ENCODE measurements at regions not wholly inside any gene's neighbourhood (a gene's known extent, or its start where the extent isn't known, plus 50 kb on each side); places are given as distances from the start of the nearest gene placed in this dataset.

DNA sequence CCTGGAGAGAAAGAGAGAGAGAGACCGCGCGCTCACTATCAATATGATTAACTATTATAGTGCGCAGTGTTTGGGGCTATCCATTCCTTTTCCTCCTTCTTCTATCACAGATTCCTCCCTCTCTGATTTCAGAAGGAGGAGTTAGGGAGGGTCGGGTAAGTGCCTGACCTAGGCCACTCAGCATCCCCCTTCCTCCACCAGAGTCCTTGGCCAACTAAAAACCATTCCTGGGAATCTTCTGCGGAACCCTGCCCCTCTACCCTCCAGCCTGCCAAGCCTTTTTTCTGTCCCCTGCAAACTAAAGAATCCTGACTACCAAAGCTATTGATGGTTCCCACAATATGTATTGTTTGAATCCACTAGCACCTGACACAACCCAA is 256.2 kb upstream of the NFE2L3 start:
- no peak for DNase-seq

DNA sequence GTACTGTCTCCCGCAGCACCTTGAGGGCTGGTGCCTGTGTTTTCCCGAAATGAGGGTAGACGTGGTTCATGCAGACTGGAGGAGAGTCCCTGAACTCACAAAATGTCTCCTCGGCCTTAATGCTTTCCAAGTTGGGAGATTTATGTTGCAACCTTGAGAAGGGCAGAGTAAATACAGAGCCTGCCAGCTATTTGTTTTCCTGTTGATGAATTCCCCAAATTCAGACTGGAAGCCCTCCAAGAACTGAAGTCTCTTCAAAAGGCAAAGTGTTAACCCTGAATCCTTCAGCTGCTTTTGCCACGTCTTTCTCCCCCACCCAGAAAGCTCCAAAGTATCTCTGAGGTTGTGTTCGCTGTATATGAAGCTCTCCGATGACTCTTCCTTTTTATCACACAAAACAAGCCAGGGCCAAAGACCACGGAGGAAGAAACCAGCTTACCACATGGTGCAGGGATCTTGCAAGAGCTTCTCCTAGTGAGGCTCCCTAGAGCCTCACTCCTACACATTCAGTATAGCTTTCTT is 254.7 kb upstream of the NFE2L3 start:
- no peak for DNase-seq

DNA sequence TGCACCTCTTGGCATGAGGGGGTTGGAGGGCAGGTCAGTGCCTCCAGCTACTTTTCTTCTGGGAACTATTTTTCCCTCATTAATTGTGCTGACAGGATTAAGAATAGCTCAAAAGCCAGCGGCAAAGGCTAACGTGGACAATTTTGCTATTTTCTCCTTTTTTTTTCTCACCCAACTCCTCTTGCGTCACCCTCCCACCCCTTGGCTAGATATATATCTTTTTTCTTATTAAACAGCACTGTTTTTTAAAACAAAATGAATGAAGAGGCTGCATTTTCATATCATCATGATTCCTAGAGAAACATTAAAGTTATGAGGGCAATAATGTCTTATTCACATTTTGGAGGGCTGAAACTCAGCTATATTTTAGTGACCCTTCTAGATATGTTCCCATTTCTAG is 251.8 kb upstream of the NFE2L3 start:
- no peak for DNase-seq

DNA sequence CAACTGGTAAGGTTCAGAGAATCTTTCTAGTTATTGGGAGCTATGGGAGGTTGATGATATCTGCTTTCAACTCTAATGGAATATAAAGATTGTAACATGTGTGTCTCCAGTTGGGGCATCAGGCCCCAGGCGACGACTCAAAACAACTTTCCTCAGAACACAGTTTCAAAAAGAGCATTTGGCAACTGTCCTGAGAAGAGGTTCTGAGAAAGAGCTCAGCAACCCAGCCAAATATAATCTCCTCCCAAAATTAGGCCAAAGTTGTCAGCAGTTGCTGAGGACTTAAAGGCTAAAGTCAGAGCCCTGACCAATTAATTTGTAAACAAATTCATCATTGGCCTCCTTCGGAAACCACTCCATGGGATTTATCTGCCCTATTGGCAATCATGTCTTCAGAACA is 251.1 kb upstream of the NFE2L3 start:
- DNase-seq: no peak

- DNase-seq: no peak
Measured at GRCh38 chr7:25901658-25902057, 250.3 kb upstream of the NFE2L3 start.

DNA sequence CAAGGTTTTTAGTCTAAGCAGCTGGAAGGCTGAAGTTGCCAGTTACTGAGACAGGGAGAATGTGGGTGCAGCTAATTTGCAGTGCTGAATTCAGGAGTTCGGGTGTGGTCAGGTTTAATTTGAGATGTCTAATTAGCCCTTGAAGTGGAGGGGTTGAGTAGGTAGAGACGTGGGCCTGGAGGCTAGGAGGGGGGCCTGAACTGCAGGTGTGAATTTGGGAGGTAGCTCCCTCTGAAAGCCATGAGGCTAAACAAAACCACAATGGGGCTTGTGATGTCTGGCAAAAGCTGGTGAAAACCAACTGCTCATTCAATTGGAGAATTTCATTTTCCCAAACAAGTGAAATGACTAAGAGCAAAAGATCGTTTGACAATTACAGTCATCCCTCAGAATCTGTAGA is 246.0 kb upstream of the NFE2L3 start:
- no peak for DNase-seq

DNA sequence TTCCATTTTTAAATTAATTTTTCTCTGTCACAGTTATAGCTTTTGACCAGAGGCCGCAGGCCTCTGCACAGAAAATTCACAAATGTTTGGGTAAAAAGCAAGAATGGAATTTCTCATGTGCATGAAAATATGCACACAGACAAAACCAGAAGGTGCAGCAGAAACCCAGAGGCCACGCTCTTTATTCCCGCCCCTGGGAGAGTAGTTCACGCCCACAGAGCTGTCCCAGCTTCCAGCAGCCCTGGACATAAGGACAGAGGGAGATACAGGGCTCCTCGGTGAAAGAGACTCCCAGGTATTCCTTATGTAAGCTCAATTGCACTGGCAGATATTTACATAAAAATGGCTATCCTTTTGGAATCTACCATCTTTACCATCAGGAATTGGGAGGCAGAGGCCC is 245.2 kb upstream of the NFE2L3 start:
- DNase-seq: no peak

- DNase-seq: no peak
Measured at GRCh38 chr7:25907214-25907613, 244.8 kb upstream of the NFE2L3 start.

DNA sequence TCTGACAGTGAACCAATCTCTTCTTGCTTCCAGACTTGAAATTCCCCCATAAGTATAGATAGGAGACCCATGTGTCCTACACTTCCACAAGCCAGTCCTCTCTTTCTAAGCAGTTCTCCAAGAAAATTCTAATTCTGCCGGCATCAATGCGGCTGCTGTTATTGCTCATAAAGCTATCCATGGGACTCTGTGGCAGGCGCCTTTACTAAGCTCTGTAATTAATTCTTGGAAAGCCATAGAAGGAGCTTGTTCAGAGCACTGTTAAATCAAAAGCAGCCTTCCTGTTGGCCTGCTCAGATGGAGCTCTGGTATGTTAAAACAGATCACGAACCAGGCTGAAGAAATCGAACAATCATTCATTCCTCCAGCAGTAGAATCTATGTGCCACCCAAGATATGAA is 244.3 kb upstream of the NFE2L3 start:
- no peak for DNase-seq

- DNase-seq: no peak
Measured at GRCh38 chr7:25908154-25908949, 243.6 kb upstream of the NFE2L3 start.

DNA sequence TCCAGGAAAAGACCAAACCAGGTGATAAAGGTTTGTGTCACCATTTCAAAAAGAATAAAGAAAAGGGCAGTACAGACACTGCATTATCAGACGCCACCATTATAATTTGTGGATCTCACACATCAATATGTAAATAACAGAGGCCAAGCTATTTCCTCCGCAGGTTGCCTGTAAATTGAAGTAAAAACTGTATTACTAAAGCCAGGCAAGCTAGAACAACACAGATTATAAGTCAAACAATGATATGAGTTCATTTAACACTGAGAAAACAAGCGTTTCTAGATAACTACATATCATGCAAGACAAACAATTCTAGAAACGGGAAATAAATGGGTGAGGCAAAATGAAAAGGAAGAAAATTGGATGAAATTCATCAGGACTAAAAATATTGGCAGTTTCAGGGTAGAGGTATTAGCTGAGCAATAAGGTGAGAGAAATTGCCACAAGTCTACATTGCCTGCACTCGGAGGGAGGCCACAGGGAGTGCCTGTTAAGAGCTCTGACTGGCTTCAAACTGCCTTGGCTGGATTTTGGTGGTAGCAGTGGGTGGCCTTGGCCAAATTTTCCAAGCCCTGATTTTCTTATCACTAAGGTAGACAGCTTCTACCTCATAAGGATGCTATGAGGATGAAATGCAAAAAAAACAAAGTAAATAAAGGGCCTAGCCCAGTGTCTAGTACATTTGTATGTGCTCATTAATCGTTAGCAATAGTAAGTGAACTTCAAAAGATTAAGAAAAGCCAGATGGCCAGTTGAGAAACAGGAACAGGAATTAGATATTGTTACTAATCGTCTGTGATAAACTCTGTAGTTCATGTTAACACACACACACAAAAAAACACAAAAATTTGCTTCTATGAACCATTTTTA is 240.0 kb upstream of the NFE2L3 start:
- DNase-seq: no peak

GRCh38 chr7:25913598-25914224 is 238.3 kb upstream of the NFE2L3 start:
- no peak for DNase-seq

- DNase-seq: no peak
Measured at GRCh38 chr7:25918731-25919130, 233.3 kb upstream of the NFE2L3 start.

DNA sequence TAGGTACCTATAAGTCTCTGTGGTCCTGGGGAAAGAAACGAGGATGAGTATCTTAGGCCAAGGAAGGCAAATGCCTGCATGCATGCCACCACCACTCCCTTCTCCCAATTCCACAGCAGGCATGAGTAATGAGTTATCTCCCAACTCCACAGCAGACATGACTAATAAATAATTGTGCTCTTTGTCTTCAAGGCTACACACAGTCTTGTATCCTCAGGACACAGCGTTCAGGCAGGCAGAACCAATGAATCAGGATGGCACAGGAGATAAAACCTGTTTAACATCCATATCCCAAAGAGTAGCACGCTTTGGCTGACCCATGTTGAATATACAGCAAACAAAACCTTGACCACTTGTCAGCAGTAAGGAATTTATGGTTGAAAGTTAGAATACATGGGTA is 229.7 kb upstream of the NFE2L3 start:
- no peak for DNase-seq

DNA sequence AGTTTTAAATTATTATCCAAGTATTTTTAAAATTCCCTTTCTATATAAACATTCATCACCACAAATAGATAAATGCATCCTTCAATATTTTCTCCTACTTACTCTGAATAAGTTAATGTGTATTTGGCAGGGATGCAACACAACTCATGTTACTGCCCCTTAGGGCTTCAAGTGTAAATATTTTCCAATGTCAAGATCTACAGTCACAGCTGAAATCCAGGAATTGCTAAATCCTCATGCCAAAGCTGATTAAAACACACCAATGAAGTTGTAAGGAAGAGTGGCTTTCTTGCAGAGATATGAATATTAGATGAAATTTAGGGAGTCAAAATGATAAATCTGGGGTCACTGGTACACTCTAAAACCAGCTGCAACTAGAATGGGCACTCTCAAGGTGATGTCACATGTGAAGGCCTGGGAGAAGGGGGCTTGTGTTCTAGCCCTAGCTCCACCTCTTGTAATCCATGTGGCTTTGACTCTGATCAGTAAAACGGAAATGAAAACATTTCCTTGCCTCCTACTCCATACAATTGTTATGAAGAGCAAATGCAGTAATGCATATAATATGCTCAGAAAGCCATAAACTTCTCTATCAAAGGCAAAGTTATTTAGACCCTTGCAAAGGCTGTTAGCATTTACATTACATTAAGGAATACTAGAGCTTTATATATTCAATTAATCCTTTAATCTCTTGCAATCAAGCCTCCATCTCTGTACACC is 228.1 kb upstream of the NFE2L3 start:
- DNase-seq: no peak

GRCh38 chr7:25926009-25926408 is 226.0 kb upstream of the NFE2L3 start:
- no peak for DNase-seq

GRCh38 chr7:25926451-25926850 is 225.5 kb upstream of the NFE2L3 start:
- DNase-seq: no peak

GRCh38 chr7:25926891-25927625 is 224.9 kb upstream of the NFE2L3 start:
- DNase-seq: no peak

DNA sequence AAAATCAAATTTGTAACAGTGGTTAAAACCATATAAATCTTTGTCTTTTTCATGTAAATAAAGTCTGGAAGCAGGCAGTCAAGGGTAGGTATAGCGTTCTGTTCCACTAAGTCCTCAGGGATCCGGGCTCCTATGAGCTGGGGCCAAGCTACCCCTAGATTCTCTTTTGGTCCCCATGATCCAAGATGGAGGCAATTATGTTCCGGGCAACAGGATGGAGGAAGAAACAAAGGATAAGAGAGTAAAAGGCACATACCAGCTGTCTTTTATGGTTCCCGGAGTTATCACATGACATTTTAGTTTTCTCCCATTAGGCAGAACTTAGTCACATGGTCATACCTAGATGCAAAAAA is 224.4 kb upstream of the NFE2L3 start:
- no peak for DNase-seq

DNA sequence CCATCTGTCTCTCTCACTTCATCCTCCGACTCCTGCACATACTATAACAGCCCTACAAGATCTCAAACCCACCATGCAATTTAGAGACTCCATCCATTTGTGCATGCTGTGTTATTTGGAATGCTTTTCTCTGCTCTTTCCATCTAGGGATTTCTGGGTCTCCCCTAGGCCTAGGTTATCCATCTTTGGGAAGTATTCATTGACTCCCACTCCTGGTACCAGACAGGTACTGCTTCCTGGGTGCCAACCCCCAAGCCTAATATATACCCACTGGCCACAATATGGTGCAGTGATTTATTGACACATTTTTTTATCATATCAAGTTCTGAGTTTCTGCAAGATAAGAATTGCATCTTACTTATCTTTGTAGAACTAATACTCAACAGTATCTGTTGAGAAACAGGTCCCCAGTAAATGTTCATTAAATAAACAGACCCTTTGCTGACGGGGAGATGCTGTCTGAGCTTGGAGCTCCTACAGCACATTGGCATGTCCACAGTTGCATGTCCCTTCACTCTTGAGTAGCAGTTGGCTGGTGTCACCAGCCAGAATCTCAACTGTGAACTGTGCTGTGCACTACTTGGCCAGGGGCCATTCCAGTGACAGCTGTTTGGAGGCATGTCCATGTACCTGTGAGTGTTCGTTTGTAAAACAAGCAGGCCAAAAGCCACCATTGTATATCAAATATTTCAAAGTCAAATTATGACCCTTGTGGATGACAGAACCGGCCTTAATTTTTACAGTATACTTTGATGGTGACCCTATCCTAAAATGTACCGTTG is 223.3 kb upstream of the NFE2L3 start:
- no peak for DNase-seq

GRCh38 chr7:25929448-25929847 is 222.6 kb upstream of the NFE2L3 start:
- DNase-seq: no peak

All from CD4-positive, alpha-beta T cell treated with Interleukin-4 for 4 hours (primary cell).